ENCODE measurements at regions not wholly inside any gene's neighbourhood (a gene's known extent, or its start where the extent isn't known, plus 50 kb on each side); places are given as distances from the start of the nearest gene placed in this dataset.

GRCh38 chr2:133768256-133768655, 200.0 kb upstream of the NCKAP5 start:
- H3K23me2 ChIP-seq (ENCODE audit: insufficient read length, low read depth, low read length, poor library complexity, severe bottlenecking), result no peaks in the 10 kb centered on the region
- no peak overlapping the region for H2BK12ac ChIP-seq (ENCODE audit: insufficient read length, low read depth, low read length)
- H3K18ac ChIP-seq (ENCODE audit: insufficient read length, low read depth, low read length), result no peak overlapping the region
- H4K8ac ChIP-seq (replicated peaks; ENCODE audit: insufficient read length, low read depth, low read length), result no peak overlapping the region
- Mint-ChIP-seq H3K4me1 (peaks cover 6 to 12% of the 10 kb centered on the region in 2 experiments; a peak in 3 of 4 replicates), H3K4me3 (no peak overlapping the region), H3K36me3 (ENCODE audit: insufficient read depth in 1 of 3, low read depth in 3 of 3) (no peaks in the 10 kb centered on the region), H3K27ac (no peak overlapping the region), H3K27me3 (ENCODE audit: low read depth) (no peaks in the 10 kb centered on the region; the same call in 1 of the 2 replicates), H3K9me3 (peaks cover 0 to 2% of the 10 kb centered on the region in 2 experiments; a peak in 1 of 5 replicates)
- no CpG with 5 or more reads among the region's 2 CpGs for WGBS (ENCODE audit: extremely low coverage, insufficient read length, low lambda C conversion rate)
- H3K4ac ChIP-seq (ENCODE audit: low read depth, low read length), result no peak overlapping the region
- no peak overlapping the region for H2BK120ac ChIP-seq (ENCODE audit: low read depth, low read length, poor library complexity, severe bottlenecking)
- H3K9me3 ChIP-seq (ENCODE audit: control insufficient read depth, low read depth, low read length), result no peaks in the 10 kb centered on the region
- H3K79me2 ChIP-seq (ENCODE audit: insufficient read depth, low read length), result no peaks in the 10 kb centered on the region
- no peak overlapping the region for H4K5ac ChIP-seq (ENCODE audit: insufficient read length, low read depth, low read length)
- no peak overlapping the region for H3T11ph ChIP-seq (ENCODE audit: low read length)
- no peak overlapping the region for H2BK15ac ChIP-seq (ENCODE audit: low read depth, low read length)
- H4K20me1 ChIP-seq (ENCODE audit: control insufficient read depth, insufficient read depth, insufficient read length), result no peaks in the 10 kb centered on the region
- no peak overlapping the region for H3K56ac ChIP-seq (ENCODE audit: insufficient read length, low read depth, low read length)
- H3K4me2 ChIP-seq (ENCODE audit: insufficient read depth, insufficient read length, low read length), result no peak overlapping the region
- no peaks in the 10 kb centered on the region for H3K79me1 ChIP-seq (ENCODE audit: insufficient read depth, low read depth, low read length, poor library complexity, severe bottlenecking)
- no peak for TF ChIP-seq CTCF (conservative IDR thresholded peaks at IDR 0.05)
- no peak overlapping the region for H3K27ac ChIP-seq (ENCODE audit: insufficient read length, low read depth, low read length)
- no peak overlapping the region for H3K9ac ChIP-seq (ENCODE audit: extremely low read depth, insufficient read length, low read length)
- H3K23ac ChIP-seq (ENCODE audit: insufficient read length, low read depth, low read length), result no peak overlapping the region
- no peak overlapping the region for H3K14ac ChIP-seq (ENCODE audit: insufficient read depth, low read length)
- H2AFZ ChIP-seq (ENCODE audit: low read length), result no peak overlapping the region
- H3K4me1 ChIP-seq (ENCODE audit: insufficient read depth, low read length), result no peaks in the 10 kb centered on the region
- no peak overlapping the region for H2BK5ac ChIP-seq (ENCODE audit: insufficient read length, low read length)
- no peak overlapping the region for H4K91ac ChIP-seq (ENCODE audit: insufficient read length, low read depth, low read length)
- H3K27me3 ChIP-seq (ENCODE audit: insufficient read depth, low read length), result no peaks in the 10 kb centered on the region
- H2BK20ac ChIP-seq (ENCODE audit: low read depth, low read length, poor library complexity, severe bottlenecking), result no peak overlapping the region
- DNase-seq, result no peak
- no peak overlapping the region for H2AK5ac ChIP-seq (ENCODE audit: insufficient read length, low read length)
